ENCODE measurements at regions not wholly inside any gene's neighbourhood (a gene's known extent, or its start where the extent isn't known, plus 50 kb on each side); places are given as distances from the start of the nearest gene placed in this dataset.
"Not testable (repeated sequence)": the region's sequence is repeated elsewhere in the genome, so short reads cannot be mapped to it uniquely, and the experiment has no call there.

DNA sequence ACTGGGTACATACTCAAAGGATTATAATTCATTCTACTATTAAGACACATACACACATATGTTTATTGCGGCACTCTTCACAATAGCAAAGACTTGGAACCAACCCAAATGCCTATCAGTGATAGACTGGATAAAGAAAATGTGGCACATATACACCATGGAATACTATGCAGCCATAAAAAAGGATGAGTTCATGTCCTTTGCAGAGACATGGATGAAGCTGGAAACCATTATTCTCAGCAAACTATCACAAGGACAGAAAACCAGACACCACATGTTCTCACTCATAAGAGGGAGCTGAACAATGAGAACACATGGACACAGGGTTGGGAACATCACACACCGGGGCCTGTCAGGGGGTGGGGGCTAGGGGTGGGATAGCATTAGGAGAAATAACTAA lies 101.9 kb upstream of the CCDC71L start:
- TF ChIP-seq, protein P1, sequence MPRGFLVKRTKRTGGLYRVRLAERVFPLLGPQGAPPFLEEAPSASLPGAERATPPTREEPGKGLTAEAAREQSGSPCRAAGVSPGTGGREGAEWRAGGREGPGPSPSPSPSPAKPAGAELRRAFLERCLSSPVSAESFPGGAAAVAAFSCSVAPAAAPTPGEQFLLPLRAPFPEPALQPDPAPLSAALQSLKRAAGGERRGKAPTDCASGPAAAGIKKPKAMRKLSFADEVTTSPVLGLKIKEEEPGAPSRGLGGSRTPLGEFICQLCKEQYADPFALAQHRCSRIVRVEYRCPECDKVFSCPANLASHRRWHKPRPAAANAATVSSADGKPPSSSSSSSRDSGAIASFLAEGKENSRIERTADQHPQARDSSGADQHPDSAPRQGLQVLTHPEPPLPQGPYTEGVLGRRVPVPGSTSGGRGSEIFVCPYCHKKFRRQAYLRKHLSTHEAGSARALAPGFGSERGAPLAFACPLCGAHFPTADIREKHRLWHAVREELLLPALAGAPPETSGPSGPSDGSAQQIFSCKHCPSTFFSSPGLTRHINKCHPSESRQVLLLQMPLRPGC (tag by site-specific recombination; IDR thresholded peaks at IDR 0.05): not testable (repeated sequence)
- TF ChIP-seq, protein P2, sequence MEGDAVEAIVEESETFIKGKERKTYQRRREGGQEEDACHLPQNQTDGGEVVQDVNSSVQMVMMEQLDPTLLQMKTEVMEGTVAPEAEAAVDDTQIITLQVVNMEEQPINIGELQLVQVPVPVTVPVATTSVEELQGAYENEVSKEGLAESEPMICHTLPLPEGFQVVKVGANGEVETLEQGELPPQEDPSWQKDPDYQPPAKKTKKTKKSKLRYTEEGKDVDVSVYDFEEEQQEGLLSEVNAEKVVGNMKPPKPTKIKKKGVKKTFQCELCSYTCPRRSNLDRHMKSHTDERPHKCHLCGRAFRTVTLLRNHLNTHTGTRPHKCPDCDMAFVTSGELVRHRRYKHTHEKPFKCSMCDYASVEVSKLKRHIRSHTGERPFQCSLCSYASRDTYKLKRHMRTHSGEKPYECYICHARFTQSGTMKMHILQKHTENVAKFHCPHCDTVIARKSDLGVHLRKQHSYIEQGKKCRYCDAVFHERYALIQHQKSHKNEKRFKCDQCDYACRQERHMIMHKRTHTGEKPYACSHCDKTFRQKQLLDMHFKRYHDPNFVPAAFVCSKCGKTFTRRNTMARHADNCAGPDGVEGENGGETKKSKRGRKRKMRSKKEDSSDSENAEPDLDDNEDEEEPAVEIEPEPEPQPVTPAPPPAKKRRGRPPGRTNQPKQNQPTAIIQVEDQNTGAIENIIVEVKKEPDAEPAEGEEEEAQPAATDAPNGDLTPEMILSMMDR (tag by site-specific recombination; IDR thresholded peaks at IDR 0.05): not testable (repeated sequence)
- TF ChIP-seq HOXA7 (CRISPR knock-in tag; IDR thresholded peaks at IDR 0.05; ENCODE audit: borderline replicate concordance); ZNF776 (tag by site-specific recombination; IDR thresholded peaks at IDR 0.05; ENCODE audit: borderline replicate concordance); SETDB1 (IDR thresholded peaks at IDR 0.05; ENCODE audit: insufficient read length, low read length); ZBTB8A (tag by site-specific recombination; IDR thresholded peaks at IDR 0.05); WT1 (tag by site-specific recombination; IDR thresholded peaks at IDR 0.05): not testable (repeated sequence)
- TF ChIP-seq, protein P3, sequence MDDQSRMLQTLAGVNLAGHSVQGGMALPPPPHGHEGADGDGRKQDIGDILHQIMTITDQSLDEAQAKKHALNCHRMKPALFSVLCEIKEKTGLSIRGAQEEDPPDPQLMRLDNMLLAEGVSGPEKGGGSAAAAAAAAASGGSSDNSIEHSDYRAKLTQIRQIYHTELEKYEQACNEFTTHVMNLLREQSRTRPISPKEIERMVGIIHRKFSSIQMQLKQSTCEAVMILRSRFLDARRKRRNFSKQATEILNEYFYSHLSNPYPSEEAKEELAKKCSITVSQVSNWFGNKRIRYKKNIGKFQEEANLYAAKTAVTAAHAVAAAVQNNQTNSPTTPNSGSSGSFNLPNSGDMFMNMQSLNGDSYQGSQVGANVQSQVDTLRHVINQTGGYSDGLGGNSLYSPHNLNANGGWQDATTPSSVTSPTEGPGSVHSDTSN (CRISPR knock-in tag; IDR thresholded peaks at IDR 0.05): not testable (repeated sequence)
